GM18505 (cell line): ENCODE measurements at regions not wholly inside any gene's neighbourhood (a gene's known extent, or its start where the extent isn't known, plus 50 kb on each side); places are given as distances from the start of the nearest gene placed in this dataset.

Source experiments
- ATAC-seq: cut with Tn5 transposase; IDR thresholded peaks from one replicate; pipeline ENCODE4 v1.9.1; 2021; ENCODE audit not compliant: unreplicated experiment
- POLR2A ChIP-seq: IDR thresholded peaks from 4 replicates; pipeline ENCODE4 v1.6.1; 2011; ENCODE audit warnings: borderline replicate concordance; ENCODE audit not compliant: insufficient read depth, insufficient read length; ENCODE audit errors: extremely low read depth

DNA sequence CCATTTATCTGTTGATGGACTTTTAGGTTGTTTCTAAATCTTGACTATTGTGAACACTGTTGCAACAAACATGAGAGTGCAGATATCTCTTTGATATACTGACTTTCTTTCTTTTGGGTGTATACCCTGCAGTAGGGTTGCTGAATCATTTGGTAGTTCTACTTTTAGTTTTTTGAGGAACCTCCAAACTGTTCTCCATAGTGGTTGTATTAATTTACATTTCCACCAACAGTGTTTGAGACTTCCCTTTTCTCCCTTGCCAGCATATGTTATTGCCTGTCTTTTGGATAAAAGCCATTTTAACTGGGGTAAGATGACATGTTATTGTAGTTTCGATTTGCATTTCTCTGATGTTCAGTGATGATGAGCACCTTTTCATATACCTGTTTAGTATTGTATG is 330.0 kb downstream of the DDX10 start:
- no peak for ATAC-seq
- no peak for TF ChIP-seq POLR2A

DNA sequence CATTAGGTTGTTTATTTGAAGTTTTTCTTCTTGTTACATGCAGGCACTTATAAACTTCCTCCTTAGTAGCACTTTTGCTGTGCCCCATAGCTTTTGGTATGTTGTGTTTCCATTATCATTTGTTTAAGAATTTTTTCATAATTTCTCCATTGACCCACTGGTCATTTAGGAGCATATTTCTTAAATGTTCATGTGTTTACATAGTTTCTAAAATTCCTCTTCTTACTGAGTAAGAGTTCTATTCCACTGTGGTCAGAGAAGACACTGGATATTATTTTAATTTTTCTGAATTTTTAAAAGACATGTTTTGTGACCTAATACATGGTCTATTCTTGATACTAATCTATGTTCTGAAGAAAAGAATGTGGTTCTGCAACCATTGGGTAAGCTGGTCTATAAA is 333.0 kb downstream of the DDX10 start:
- ATAC-seq = no peak
- TF ChIP-seq POLR2A = no peak

DNA sequence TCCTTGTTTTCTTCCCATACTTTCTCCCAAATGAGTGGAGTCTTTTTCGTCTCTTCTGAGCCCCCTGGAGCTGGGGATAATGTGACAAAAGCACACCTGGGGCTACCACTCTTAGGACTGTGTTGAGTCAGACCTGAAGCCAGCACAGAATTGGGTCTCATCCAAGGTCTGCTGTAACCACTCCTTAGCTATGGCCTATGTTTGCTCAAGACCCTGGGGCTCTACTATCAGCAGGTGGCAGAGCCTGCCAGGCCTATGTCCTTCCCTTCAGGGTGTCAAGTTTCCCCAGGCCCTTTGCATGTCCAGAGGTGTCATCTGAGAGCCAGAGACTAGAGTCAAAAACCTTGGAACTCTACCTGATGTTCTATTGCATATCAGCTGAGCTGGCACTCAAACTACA is 335.7 kb downstream of the DDX10 start:
- no peak for ATAC-seq
- TF ChIP-seq POLR2A = no peak

DNA sequence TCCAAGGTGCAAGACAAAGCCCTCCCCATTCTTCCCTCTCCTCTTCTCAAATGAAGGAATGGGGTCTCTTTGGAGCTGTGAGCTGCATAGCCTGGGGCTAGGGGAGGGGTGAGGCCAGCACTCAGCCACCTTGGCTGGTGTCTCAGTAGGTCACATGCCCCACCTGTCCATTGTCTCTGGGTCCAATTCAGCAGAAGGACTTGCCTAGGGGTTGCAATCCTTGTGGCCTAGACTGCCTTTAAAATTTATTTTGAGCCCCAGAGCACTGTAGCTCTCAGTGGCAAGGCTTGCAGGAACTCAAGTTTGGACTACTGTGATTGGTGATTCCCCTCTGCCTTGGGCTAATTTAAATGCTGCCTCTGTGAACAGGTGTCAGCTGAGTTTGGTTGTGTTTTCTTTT is 336.7 kb downstream of the DDX10 start:
- ATAC-seq = no peak
- TF ChIP-seq POLR2A = no peak

DNA sequence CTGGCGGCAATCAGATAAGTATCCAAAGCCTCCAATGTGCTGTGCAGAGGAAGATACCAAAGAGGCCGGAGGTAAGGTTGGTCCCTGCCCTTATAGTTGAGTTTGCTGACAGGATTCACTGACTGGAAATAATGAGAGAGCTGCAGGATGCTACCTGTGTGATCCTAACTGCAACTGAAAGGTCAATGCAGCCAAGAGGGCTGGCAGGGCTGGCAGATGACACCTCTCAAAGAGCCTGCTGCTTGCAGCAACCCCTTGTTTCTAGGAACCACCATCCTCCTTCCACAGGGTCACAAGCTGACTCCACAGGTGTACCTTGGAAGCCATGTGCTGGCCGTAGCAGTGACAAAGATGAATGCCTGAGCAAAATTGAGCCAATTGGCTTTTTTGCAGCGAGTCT is 348.1 kb downstream of the DDX10 start:
- TF ChIP-seq POLR2A = no peak
- no peak for ATAC-seq

GRCh38 chr11:109015283-109015682 is 350.4 kb downstream of the DDX10 start:
- no peak for ATAC-seq
- TF ChIP-seq POLR2A = no peak

- TF ChIP-seq POLR2A = no peak
- no peak for ATAC-seq
These were observed 351.9 kb downstream of the DDX10 start for GRCh38 chr11:109016724-109017123.

DNA sequence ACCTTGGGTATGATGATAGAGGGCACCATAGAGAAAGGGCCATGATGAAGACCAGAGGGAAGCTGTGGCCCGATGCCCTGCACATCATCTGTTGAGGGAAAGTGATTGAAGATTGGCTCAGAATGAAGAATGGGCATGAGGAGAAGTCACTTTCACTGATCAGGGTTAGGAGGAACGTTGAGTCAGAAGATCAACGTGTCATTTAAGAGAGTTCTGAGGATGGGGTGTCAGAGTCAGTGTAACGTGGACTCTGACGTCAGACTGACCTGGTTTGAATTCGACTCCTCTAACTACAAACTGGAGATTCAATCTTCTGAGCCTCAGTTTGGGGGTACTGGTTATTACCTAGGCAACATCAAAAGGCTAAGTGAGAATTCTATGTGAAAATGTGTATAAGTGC is 352.6 kb downstream of the DDX10 start:
- no peak for TF ChIP-seq POLR2A
- no peak for ATAC-seq

GRCh38 chr11:109018639-109019038 is 353.8 kb downstream of the DDX10 start:
- ATAC-seq = no peak
- TF ChIP-seq POLR2A = no peak

GRCh38 chr11:109019342-109019936 is 354.6 kb downstream of the DDX10 start:
- ATAC-seq = no peak
- TF ChIP-seq POLR2A = no peak

- no peak for ATAC-seq
- TF ChIP-seq POLR2A = no peak
These were observed 358.2 kb downstream of the DDX10 start for GRCh38 chr11:109023036-109023435.

GRCh38 chr11:109026891-109027489 is 362.1 kb downstream of the DDX10 start:
- ATAC-seq = no peak
- no peak for TF ChIP-seq POLR2A

DNA sequence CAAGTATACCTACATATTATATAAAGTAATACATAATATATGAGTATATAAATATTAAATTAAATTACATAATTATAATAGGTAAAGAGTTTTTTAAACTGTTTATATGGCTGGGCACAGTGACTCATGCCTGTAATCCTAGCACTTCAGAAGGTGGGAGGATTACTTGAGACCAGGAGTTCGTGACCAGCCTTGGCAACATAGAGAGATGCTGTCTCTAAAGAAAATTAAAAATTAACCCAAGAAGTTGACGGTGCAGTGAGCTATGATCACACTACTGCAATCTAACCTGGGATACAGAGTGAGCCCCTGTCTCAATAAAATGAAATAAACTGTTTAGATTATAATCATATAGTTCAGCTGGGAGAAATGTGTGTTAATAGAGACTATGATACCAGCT is 363.0 kb downstream of the DDX10 start:
- no peak for ATAC-seq

GRCh38 chr11:109029927-109030326 is 365.1 kb downstream of the DDX10 start:
- no peak for TF ChIP-seq POLR2A
- ATAC-seq = no peak

More for the DNA sequence above, 363.0 kb downstream of the DDX10 start:
- TF ChIP-seq POLR2A = no peak

- ATAC-seq = no peak
- TF ChIP-seq POLR2A = no peak
These were observed 368.9 kb downstream of the DDX10 start for GRCh38 chr11:109033627-109034338.

DNA sequence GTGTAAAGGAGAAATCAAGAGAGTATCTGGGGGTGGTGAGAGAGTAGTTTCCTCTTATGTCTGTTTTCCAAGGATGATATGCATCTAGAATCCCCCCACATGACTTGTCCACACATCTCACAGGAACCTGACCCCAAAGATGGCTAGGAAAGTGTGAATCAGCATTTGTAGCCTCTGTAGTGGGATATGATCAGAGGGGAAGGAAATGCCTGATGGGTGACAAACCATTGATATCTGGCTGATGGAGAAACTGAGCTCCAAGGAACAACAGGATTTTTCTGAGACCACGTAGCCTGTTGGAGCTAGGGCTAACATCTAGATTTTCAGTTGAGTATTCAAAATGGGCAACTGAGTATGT is 369.4 kb downstream of the DDX10 start:
- no peak for ATAC-seq
- TF ChIP-seq POLR2A = no peak
